ENCODE measurements at regions not wholly inside any gene's neighbourhood (a gene's known extent, or its start where the extent isn't known, plus 50 kb on each side); places are given as distances from the start of the nearest gene placed in this dataset.

DNA sequence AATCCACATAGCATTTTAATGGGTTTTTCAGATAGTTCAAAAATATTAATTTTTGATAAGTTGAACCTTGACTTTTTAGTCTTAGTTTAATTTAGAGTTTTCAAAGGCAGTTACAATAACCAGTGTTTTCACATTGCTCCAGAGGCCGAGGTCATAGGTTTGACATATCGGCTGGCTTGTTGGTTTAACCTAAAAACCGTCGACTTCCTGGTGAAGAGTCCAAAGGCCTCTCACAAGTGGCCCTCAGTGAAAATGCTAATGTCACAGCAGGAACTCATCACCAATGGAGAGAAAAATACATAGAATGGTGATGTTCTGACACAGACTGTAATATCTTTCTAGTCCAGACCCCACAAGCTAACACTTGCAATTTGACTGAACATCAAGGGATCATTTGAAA, 642.3 kb downstream of the PLOD2 start:
- no peak for DNase-seq

GRCh38 chr3:145519398-145520047, 641.5 kb downstream of the PLOD2 start:
- no peak for DNase-seq

DNA sequence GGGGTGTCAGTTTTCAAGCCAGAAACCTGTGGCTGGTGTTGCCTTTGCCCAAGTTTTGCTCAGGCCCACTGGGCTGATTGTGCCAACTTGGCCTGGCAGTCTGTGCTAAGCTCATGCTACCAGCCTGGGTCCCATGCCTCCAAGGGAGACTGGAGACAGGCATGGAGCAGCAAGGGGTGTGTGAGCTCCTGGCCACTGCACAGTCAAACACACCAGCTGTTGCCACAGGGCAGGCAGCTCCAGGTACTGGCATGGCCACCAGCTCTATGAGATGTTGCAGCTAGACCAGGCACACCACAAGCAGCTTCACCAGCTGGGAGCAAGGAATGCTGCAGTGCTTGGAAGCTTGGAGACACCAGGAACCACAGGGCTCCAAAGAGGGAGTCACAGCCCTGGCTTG, 638.8 kb downstream of the PLOD2 start:
- no peak for DNase-seq

GRCh38 chr3:145522893-145523651, 637.9 kb downstream of the PLOD2 start:
- DNase-seq, result no peak

GRCh38 chr3:145531548-145531947, 629.4 kb downstream of the PLOD2 start:
- DNase-seq, result no peak

- DNase-seq, result no peak
Measured at GRCh38 chr3:145533696-145534095, 627.3 kb downstream of the PLOD2 start.

- no peak for DNase-seq
Measured at GRCh38 chr3:145536461-145536860, 624.5 kb downstream of the PLOD2 start.

- no peak for DNase-seq
Measured at GRCh38 chr3:145550522-145550921, 610.5 kb downstream of the PLOD2 start.

DNA sequence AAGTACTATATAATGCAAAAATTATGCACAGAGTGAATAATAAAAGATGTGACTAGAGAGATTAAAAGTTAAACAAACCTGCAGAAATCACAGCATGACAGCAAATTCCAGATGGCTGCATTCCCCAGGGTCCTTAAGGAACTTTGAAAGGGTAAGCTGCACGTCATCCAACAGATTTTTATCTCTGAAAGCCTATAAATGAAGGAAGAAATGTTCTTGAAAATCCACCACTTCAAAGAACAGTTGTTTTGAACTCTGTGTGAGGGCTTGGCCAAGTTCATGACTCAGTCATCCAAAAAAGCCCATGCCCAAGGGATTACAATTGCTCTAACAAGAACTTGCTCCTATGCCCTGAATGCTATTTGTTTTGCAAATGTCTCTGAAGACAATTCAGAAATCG, 603.6 kb downstream of the PLOD2 start:
- DNase-seq, result no peak

DNA sequence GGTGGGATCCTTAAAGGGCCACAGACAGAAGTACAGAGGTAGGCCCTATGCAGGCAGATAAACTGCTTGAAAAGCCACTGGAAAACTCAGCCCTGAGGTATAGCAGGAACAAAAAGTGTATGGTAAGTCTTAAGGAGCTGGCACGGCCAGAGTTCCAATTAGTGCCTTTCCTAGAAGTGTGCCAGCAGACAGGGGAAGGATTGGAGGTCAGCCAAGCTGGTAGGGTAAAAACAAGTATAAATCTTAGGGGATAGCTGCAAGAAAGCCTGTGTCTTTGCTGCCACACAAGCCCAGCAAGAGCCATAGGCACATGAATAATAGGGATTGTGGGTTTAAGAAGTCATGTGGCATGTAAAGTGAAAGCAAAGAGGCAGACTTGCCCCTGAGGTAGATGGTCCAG, 582.5 kb downstream of the PLOD2 start:
- DNase-seq, result no peak

DNA sequence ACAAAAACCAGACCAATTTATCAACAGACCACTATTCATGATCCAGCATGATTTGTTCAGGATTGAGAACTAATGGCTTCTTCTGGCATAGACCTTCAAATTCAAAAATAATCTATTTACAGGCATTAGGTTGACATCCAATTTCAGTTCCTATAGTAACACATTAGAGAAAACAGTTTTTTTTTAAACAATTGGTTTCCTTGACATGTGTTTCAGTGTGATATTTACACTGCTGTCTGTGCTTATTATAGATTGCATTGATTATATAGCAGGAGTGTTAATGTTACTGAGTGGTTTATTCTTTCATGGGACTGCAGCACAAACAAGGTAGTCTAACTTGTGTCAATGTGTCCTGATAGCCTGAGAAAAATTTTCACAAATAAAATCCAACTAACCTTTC, 579.3 kb downstream of the PLOD2 start:
- no peak for DNase-seq

- DNase-seq, result no peak
Measured at GRCh38 chr3:145604851-145605250, 556.1 kb downstream of the PLOD2 start.

GRCh38 chr3:145620002-145620401, 541.0 kb downstream of the PLOD2 start:
- DNase-seq, result no peak

DNA sequence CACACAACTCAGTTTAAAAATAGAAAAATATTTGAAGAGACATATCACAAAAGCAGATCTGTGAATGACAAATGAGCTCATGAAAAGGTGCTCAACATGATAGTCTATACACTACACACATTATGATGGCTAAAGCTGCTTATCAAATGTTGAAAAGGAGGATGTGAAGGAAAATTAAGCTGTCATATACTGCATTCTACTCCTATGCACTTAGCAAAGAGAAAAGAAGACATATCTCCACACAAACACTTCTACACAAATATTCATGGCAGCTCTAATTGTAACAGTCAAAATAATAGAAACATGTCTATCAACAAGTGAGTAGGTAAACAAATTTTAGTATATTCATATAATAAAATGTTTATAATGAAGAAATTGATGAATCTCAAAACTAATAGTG, 540.5 kb downstream of the PLOD2 start:
- no peak for DNase-seq

GRCh38 chr3:145623349-145623748, 537.6 kb downstream of the PLOD2 start:
- DNase-seq, result no peak

GRCh38 chr3:145628211-145628610, 532.8 kb downstream of the PLOD2 start:
- no peak for DNase-seq

- no peak for DNase-seq
Measured at GRCh38 chr3:145637105-145637504, 523.9 kb downstream of the PLOD2 start.

DNA sequence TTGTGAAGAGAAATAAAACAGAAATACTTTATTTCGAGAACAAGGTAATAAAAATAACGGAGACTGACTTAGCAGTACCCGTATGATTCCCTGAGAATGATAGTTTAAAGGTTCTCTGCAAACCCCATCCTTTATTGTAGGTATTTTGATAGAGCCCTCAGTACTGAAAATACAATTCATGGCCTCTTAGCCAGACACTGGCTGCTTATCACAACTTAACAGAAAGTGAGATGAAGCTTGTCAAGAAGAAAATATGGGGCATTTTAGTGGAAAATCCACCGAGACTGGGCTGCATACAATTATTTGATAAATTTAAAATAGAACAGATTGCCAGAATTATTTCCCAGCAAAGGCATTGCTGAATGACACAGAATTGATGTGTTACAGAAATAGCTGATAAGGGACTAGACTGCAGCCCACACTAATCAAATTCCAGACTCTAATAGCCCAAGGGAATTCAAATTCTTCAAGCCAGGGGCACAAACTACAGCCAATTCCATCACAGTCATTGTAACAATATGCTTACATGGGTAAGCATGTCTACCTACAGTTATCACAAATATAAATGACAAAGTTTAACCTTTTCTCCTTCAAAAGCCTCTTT, 521.9 kb downstream of the PLOD2 start:
- DNase-seq, result no peak

DNA sequence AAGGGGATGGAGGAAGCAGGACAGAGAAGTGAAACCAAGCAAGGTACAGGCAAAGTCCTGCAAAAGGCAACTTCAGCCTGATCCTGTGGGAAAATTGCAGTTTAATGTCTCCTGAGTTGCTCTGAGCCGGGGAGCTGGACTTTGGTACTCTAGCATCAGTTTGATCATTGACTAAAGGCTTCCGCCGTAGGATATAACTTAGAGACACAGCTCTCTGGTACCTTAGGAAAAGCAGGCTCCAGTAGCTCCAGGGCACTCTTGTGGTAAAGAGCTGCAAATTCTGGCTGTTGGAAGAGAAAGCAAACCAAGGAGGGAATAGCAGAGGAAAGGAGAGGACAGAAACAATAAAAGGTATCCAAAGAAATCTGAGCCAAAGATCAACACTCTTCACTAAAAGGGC, 521.1 kb downstream of the PLOD2 start:
- DNase-seq, result no peak

DNA sequence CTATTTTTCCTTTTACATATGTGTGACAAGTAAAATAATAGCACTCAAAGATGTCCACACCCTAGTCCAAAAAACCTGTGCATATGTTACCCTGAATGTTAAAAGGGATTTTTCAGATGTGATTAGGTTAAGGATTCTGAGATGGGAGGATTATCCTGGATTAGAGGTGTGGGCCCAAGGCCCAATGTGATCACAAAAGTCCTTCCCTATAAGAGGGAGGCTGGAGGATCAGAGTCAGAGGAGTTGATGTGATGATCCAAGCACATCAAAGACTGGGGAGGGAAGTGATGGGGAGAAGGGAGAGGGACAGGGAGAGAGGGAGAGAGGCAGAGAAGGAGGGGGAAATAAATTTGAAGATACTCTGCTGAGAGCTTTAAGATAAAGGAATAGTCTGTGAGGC, 512.6 kb downstream of the PLOD2 start:
- DNase-seq, result no peak

DNA sequence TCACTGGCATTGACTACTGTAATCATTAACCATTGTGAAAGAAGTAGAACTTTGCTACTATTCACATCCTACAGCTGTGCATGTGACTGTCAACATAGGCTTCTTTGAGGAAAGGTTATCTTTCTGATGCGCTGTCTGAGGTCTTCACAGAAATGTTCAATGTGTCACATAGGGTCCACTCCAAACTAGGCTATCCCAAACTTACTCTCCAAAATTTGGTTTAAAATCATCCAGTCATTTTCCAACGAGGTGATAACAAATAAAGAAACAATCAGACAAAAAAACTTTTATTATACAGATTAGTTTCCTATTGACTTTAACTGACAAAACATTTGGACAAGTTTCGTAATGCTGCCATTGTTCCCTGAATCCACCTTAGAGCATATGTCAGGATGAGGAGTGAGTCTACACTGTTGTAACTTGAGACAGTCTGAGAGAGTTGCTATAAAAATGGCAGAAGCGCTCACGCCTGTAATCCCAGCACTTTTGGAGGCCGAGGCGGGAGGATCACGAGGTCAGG, 511.6 kb downstream of the PLOD2 start:
- DNase-seq, result no peak

GRCh38 chr3:145650170-145650569, 510.8 kb downstream of the PLOD2 start:
- DNase-seq, result no peak

GRCh38 chr3:145671121-145671520, 489.9 kb downstream of the PLOD2 start:
- no peak for DNase-seq

- no peak for DNase-seq
Measured at GRCh38 chr3:145673838-145674237, 487.1 kb downstream of the PLOD2 start.

Measured in 8988T (cell line).